Choroid plexus epithelial cell (primary cell): ENCODE measurements at regions not wholly inside any gene's neighbourhood (a gene's known extent, or its start where the extent isn't known, plus 50 kb on each side); places are given as distances from the start of the nearest gene placed in this dataset.
"Not testable (repeated sequence)": the region's sequence is repeated elsewhere in the genome, so short reads cannot be mapped to it uniquely, and the experiment has no call there.

Experiments
- DNase-seq: peaks from one replicate; pipeline ENCODE4 v3.0.0-alpha.2; 2010; ENCODE audit warnings: low read depth
- H3K4me3 ChIP-seq: 2 replicates; pipeline ENCODE4 v1.5.1; 2011; ENCODE audit warnings: low read depth, mild to moderate bottlenecking, control low read depth, low read length, moderate library complexity
- TF ChIP-seq, protein P1 (sequence below): conservative IDR thresholded peaks from 2 replicates; pipeline ENCODE4 v1.5.1; 2011; ENCODE audit warnings: low read depth, mild to moderate bottlenecking, control low read depth, inconsistent platforms, low read length, moderate library complexity

DNA sequence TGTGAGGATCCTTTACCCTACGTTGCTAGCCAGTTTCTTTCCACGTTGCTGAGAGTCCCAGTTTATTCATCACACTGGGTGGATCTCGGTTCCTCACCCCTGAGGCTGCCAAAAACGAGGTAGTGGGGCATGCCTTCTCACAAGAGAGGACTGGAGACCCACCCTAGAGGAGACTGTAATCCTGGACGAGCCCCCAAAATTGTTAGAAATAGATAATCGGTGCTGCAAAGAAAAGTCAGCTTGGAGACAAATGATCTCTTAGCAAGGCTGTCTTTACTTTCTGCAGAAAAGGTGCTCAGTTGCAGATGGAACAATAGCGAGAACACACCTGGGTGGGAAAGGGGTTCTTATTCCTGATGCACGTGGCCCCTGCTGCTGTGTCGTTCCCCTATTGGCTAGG, 101.8 kb downstream of the TMEM167A start:
- peak; percentile 17 for DNase-seq
- TF ChIP-seq, protein P1, sequence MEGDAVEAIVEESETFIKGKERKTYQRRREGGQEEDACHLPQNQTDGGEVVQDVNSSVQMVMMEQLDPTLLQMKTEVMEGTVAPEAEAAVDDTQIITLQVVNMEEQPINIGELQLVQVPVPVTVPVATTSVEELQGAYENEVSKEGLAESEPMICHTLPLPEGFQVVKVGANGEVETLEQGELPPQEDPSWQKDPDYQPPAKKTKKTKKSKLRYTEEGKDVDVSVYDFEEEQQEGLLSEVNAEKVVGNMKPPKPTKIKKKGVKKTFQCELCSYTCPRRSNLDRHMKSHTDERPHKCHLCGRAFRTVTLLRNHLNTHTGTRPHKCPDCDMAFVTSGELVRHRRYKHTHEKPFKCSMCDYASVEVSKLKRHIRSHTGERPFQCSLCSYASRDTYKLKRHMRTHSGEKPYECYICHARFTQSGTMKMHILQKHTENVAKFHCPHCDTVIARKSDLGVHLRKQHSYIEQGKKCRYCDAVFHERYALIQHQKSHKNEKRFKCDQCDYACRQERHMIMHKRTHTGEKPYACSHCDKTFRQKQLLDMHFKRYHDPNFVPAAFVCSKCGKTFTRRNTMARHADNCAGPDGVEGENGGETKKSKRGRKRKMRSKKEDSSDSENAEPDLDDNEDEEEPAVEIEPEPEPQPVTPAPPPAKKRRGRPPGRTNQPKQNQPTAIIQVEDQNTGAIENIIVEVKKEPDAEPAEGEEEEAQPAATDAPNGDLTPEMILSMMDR, result no peak
- H3K4me3 ChIP-seq, result no peak overlapping the region

DNA sequence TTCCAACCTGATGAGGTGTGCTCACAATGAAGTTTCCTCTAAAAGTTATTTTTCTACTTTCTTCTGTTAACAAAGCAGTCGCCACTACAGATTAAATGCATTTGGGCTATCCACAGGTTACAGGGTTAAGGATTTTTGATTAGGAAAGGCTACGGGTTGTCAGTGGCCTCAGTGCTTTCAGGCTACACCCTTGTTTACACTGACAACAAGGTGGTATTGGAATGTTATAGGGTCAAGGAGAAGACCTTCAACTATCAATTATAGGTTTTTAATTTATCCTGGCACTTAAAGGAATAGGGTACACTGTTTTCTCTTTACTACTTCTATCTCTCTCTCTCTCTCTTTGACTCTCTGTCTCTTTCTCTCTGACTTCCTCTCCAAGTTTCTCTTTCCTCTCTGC, 102.8 kb downstream of the TMEM167A start:
- DNase-seq, H3K4me3 ChIP-seq: not testable (repeated sequence)

DNA sequence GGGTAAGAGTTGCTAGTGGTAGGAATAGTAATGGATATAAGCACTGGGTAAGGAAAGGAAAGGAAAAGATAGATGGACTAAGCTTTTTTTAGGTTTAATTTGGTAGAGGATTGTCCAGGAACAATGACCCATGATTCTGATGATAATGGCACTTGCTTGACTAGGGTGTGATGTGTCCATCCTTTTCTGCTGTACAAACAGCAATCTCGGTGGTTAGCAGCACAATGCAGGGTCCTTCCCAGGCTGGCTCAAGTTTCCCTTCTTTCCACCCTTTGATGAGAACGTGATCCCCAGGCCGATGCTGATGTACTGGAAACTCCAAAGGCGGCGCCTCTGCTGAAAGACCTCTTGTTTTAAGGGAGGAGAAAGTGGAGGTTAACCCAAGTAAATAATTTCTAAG, 105.3 kb downstream of the TMEM167A start:
- no peak for DNase-seq
- no peak overlapping the region for H3K4me3 ChIP-seq
- TF ChIP-seq, protein P1, result no peak

DNA sequence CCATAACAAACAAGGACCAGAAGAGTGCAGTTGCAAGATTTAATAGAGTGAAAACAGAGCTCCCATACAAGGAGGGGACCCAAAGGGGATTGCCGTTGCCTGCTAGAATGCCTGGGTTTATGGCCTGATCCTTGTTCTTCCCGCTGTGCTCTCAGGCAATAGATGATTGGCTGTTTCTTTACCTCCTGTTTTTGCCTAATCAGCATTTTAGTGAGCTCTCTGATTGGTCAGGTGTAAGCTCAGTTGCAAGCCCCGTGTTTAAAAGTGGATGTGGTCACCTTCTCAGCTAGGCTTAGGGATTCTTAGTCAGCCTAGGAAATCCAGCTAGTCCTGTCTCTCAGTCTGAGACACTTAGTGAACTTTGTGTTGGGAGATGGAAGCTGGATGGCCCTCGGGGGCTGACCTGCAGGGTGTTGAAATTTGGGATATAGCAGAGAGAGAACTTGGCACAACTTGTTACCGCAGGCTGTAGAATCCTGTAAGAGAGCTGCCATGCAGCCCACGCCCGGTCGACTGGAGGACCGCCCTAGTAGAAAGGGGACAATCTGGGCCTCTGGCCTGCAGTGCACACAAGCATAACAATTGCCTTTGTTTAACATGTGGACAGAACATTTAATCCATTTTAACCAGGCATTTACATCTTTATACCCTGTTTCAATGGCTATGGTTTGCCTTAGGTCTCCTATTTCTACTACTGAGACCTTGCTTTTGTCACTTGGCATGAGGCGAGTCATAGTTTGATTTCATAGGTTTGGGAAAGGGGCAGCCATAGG, 106.0 kb downstream of the TMEM167A start:
- DNase-seq, H3K4me3 ChIP-seq: not testable (repeated sequence)

DNA sequence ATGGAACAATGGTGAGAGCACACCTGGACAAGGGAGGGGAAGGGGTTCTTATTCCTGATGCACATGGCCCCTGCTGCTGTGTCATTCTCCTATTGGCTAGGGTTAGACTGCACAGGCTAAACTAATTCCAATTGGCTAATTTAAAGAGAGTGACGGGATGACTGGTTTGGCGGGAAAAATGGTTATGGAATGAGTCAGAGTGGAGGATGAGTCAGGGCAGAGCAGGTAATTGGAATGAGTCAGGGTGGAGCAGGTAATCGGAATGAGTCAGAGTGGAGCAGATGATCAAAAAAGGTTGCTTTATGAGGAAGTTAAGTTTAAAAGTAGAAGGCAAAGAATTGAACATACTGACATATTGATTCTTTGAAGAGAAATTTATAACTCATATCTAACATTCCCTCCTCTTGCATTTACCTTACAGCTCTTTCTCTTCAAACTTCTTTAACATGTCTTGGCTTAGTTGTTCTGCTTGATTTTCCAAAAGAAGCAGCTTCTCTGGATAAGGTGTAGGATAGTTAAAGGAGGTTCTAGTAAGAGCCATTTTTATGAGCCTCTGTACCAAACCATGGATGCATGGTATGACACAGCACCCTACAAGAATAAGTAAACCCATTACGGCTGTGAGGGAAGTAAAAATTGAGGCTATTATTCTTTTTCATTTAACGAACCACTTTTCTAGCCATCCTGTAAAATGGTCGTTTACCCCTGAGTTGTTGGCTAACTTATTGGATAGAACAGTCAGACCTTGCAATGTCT, 107.8 kb downstream of the TMEM167A start:
- not testable (repeated sequence) for DNase-seq, H3K4me3 ChIP-seq

DNA sequence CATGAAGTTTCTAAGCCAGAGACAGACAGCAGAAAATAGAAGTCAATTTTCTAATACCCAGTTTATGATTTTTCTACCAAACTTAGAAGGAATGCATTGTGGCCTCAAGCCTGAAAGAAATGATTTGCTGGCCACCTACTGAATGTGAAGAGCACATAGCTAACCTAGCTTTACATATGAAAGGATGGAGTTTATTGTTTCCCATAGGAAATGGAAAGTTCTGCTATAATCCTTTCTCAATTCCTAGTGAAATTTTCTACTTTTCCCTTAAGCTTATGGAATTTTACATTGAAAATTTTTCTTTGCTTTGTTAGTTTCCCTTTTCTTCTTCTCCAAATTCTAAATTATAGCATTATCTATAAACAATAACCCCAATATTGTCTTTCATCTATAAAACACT, 110.1 kb downstream of the TMEM167A start:
- TF ChIP-seq, protein P1, result no peak
- DNase-seq, result no peak

DNA sequence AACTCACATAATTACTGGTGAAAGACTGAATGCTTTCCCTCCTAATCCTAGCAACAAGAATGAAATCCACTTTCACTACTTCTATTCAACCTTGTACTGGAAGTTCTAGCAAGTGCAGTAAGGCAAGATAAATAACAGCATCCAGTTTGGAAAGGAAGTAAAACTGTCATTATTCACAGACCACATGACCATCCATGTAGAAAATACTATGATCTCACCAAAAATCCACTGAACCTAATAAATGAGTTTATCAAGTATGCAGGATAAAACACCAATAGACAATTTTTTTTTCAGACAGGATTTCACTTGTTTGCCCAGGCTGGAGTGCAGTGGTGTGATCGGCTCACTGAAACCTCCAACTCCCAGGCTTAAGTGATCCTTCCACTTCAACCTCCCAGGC, 117.7 kb downstream of the TMEM167A start:
- no peak overlapping the region for H3K4me3 ChIP-seq
- TF ChIP-seq, protein P1, result no peak

More for the DNA sequence above, 110.1 kb downstream of the TMEM167A start:
- no peak overlapping the region for H3K4me3 ChIP-seq

DNA sequence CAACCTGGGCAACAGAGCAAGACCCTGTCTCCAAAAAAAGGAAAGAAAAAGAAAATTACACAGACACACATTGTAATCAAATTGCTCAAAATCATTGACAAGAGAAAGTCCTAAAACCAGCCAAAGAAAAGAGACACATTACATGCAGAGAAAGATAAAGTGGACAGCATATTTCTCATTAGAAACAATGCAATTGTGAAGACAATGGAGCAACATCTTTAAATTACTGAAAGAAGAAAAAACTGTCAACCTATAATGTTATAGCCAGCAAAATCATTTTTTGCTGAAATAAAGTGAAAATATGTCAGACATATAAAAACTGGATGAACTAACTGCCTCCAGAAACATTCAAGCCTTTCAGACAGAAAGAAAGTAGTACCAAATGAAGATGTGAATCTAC, 120.6 kb downstream of the TMEM167A start:
- no peak for DNase-seq
- TF ChIP-seq, protein P1, result no peak
- no peak overlapping the region for H3K4me3 ChIP-seq

More for the DNA sequence above, 117.7 kb downstream of the TMEM167A start:
- no peak for DNase-seq
